HCT116 (cell line): ENCODE measurements at regions not wholly inside any gene's neighbourhood (a gene's known extent, or its start where the extent isn't known, plus 50 kb on each side); places are given as distances from the start of the nearest gene placed in this dataset.

Experiments used
- ATAC-seq: fragments of 200-7000 bp; cut with Tn5 transposase; 2 replicates; pipeline ENCODE4 v1.9.1; 2020; ENCODE audit warnings: mild to moderate bottlenecking, moderate library complexity
- BruUV-seq: library from RNA; stranded (reverse); fragments of 400-500 nt; replicated peaks from 2 replicates; lab custom pipeline; 2021; lab: Mats Ljungman, UMichigan
- CTCF ChIA-PET: fragments of 300-600 bp; sonication (Branson Sonifier 250); formaldehyde crosslinking; loops from one replicate; lab custom pipeline; 2021; ENCODE audit warnings: antibody characterized with exemption; lab: Charles Lee
- POLR2A ChIA-PET: fragments of 300-600, 350-600 bp; sonication (Branson Sonifier 250); formaldehyde crosslinking; loops from one replicate; lab custom pipeline; 2021; ENCODE audit warnings: antibody characterized with exemption; lab: Charles Lee
- RAD21 ChIA-PET, 2 experiments: fragments of 300-600 bp; sonication (Branson Sonifier 250); formaldehyde crosslinking; loops; one replicate each; lab custom pipeline; 2023; ENCODE audit warnings: low total read pairs in 2 of 2; ENCODE audit not compliant: uncharacterized antibody in 2 of 2, unreplicated experiment in 2 of 2, low non-redundant PET in 1 of 2; lab: Charles Lee
- DNase-seq: peaks from one replicate; pipeline ENCODE4 v3.0.0-alpha.2; 2010; ENCODE audit warnings: low read depth, low spot score
- H2AFZ ChIP-seq: fragments of 200-600 bp; shearing (Covaris generic), sonication (generic); 2 replicates; pipeline ENCODE4 v1.6.1; 2017; ENCODE audit warnings: low read depth, mixed run types, mixed read lengths, antibody characterized with exemption, low read length; ENCODE audit not compliant: poor library complexity, severe bottlenecking
- H3K27ac ChIP-seq: 2 replicates; pipeline ENCODE4 v1.5.1; 2012; ENCODE audit warnings: low read depth, low read length
- H3K27me3 ChIP-seq: fragments of 200-600 bp; sonication (generic); 2 replicates; pipeline ENCODE4 v1.6.1; 2016; ENCODE audit warnings: mixed run types, low read length, mixed read lengths; ENCODE audit not compliant: insufficient read depth
- H3K36me3 ChIP-seq, 2 experiments: fragments of 200-500 bp in 1 of 2; fragments of 200-600 bp in 1 of 2; sonication (Bioruptor generic) in 1 of 2; sonication (generic) in 1 of 2; 2 replicates each; pipeline versions ENCODE4 v1.5.1 to v1.6.1; 2014 to 2016; ENCODE audit warnings: low read length in 2 of 2, inconsistent platforms in 1 of 2, mixed read lengths in 1 of 2, mixed run types in 1 of 2; ENCODE audit not compliant: insufficient read depth in 2 of 2, control insufficient read depth in 1 of 2
- H3K4me1 ChIP-seq, 2 experiments: fragments of 200-600 bp in 1 of 2; sonication (generic) in 1 of 2; 2 replicates each; pipeline versions ENCODE4 v1.5.1 to v1.6.1; 2012 to 2017; ENCODE audit warnings: low read length in 2 of 2, inconsistent platforms in 1 of 2, mild to moderate bottlenecking in 1 of 2, mixed read lengths in 1 of 2, mixed run types in 1 of 2, moderate library complexity in 1 of 2; ENCODE audit not compliant: insufficient read depth in 2 of 2, control insufficient read depth in 1 of 2
- H3K4me2 ChIP-seq: fragments of 200-600 bp; sonication (generic); 2 replicates; pipeline ENCODE4 v1.6.1; 2017; ENCODE audit warnings: mixed run types, low read length, mixed read lengths
- H3K4me3 ChIP-seq, 2 experiments: fragments of 200-600 bp in 1 of 2; sonication (generic) in 1 of 2; replicated peaks in 1 of 2; 2 replicates each; pipeline ENCODE4 v1.5.1; 2011 to 2016; ENCODE audit warnings: low read length in 2 of 2, control low read depth in 1 of 2, low read depth in 1 of 2, mild to moderate bottlenecking in 1 of 2, mixed read lengths in 1 of 2, mixed run types in 1 of 2
- H3K79me2 ChIP-seq: fragments of 200-600 bp; sonication (generic); 2 replicates; pipeline ENCODE4 v1.6.1; 2017; ENCODE audit warnings: mild to moderate bottlenecking, mixed run types, low read length, moderate library complexity, mixed read lengths; ENCODE audit not compliant: insufficient read depth
- H3K9ac ChIP-seq: fragments of 200-600 bp; sonication (generic); 2 replicates; pipeline ENCODE4 v1.6.1; 2016; ENCODE audit warnings: low read length, mixed read lengths
- H3K9me2 ChIP-seq: fragments of 200-600 bp; sonication (generic), shearing (Covaris generic); 2 replicates; pipeline ENCODE4 v1.6.1; 2017; ENCODE audit warnings: mixed run types, mild to moderate bottlenecking, moderate library complexity; ENCODE audit not compliant: insufficient read depth
- H3K9me3 ChIP-seq, 2 experiments: fragments of 200-500 bp in 1 of 2; fragments of 200-600 bp in 1 of 2; sonication (Bioruptor generic) in 1 of 2; sonication (generic) in 1 of 2; 2 replicates each; pipeline ENCODE4 v1.6.1; 2014 to 2017; ENCODE audit warnings: low read length in 2 of 2, mixed read lengths in 2 of 2, inconsistent platforms in 1 of 2, low read depth in 1 of 2, mild to moderate bottlenecking in 1 of 2, mixed run types in 1 of 2, moderate library complexity in 1 of 2; ENCODE audit not compliant: control insufficient read depth in 1 of 2, insufficient read depth in 1 of 2
- H4K20me1 ChIP-seq: fragments of 200-600 bp; sonication (generic), shearing (Covaris generic); 2 replicates; pipeline ENCODE4 v1.6.1; 2017; ENCODE audit warnings: mixed run types, mild to moderate bottlenecking, moderate library complexity; ENCODE audit not compliant: insufficient read depth
- ATF3 ChIP-seq: IDR thresholded peaks from 2 replicates; pipeline ENCODE4 v1.6.1; 2012
- CBX3 ChIP-seq: IDR thresholded peaks from 2 replicates; pipeline ENCODE4 v1.6.1; 2012; ENCODE audit warnings: low read depth
- CEBPB ChIP-seq: IDR thresholded peaks from 2 replicates; pipeline ENCODE4 v1.6.1; 2012; ENCODE audit warnings: low read depth
- ELF1 ChIP-seq: IDR thresholded peaks from 2 replicates; pipeline ENCODE4 v1.6.1; 2012; ENCODE audit warnings: low read depth, borderline replicate concordance
- EZH2 ChIP-seq: fragments of 200-600 bp; sonication (generic); IDR thresholded peaks from 2 replicates; pipeline ENCODE4 v1.6.1; 2017; ENCODE audit warnings: antibody characterized with exemption, mixed run types
- FOSL1 ChIP-seq: IDR thresholded peaks from 2 replicates; pipeline ENCODE4 v1.6.1; 2012; ENCODE audit warnings: low read depth
- JUND ChIP-seq: IDR thresholded peaks from 2 replicates; pipeline ENCODE4 v1.6.1; 2012
- POLR2A ChIP-seq: IDR thresholded peaks from 2 replicates; pipeline ENCODE4 v1.7.0; 2011; ENCODE audit warnings: borderline replicate concordance; ENCODE audit not compliant: insufficient read depth, insufficient read length; ENCODE audit errors: extremely low read depth
- SIN3A ChIP-seq: IDR thresholded peaks from 2 replicates; pipeline ENCODE4 v1.6.1; 2012; ENCODE audit warnings: low read depth
- YY1 ChIP-seq: IDR thresholded peaks from 2 replicates; pipeline ENCODE4 v1.6.1; 2011; ENCODE audit warnings: low read length, low read depth, moderate library complexity, mild to moderate bottlenecking; ENCODE audit not compliant: insufficient replicate concordance; ENCODE audit errors: extremely low read depth
- ZFX ChIP-seq: fragments of 450-650 bp; IDR thresholded peaks from 2 replicates; pipeline ENCODE4 v1.6.1; 2017
- intact Hi-C: fragments of 100-400 bp; cut with micrococcal nuclease; formaldehyde crosslinking; loops from 2 replicates; pipeline ENCODE4 v1.10.0; 2022
- TF ChIP-seq, protein P1 (sequence below): IDR thresholded peaks from 2 replicates; pipeline ENCODE4 v1.6.1; 2012
- TF ChIP-seq, protein P2 (sequence below), 3 experiments: fragments of 200-600 bp in 1 of 3; sonication (generic) in 1 of 3; IDR thresholded peaks in 2 of 3; conservative IDR thresholded peaks in 1 of 3; 2 replicates each; pipeline ENCODE4 v1.5.1; 2012 to 2017; ENCODE audit warnings: low read depth in 2 of 3, low read length in 2 of 3, antibody characterized with exemption in 1 of 3, borderline replicate concordance in 1 of 3, control low read depth in 1 of 3, mild to moderate bottlenecking in 1 of 3, mixed read lengths in 1 of 3, mixed run types in 1 of 3, moderate library complexity in 1 of 3; ENCODE audit not compliant: insufficient read depth in 1 of 3
- TF ChIP-seq, protein P3 (sequence below): IDR thresholded peaks from 2 replicates; pipeline ENCODE4 v1.6.1; 2012; ENCODE audit warnings: low read depth

DNA sequence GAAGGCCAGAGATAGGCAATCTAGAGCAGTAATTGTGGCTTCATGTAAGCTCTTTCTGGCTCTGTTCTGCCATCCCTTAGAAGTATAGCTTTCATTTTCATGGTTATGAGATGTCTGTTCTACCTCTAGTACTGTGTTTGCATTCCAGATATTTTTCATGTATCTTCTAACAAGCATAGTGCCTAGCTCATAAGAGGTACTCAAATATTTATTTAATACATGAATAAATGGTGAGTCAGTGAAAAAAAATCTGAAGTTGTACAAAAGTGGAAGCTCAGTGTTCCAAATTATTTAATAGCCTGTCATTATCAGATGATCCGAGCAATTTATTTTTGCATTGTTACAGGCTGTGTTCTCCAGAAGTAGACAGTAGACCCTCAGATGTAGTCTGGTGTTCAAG lies 64.3 kb downstream of the OXSM start:
- no peaks in the 10 kb centered on the region for H3K79me2 ChIP-seq
- no peak overlapping the region for H3K4me3 ChIP-seq
- ATAC-seq: no peak
- no peak overlapping the region for H3K9ac ChIP-seq
- CTCF ChIA-PET: interaction anchor here (2.1 kb wide), 1 partner anchor 206 kb away, joined by 10 read pairs; no protein-coding TSS in a partner anchor
- no peak overlapping the region for H3K4me2 ChIP-seq
- H3K4me1 ChIP-seq: no peaks in the 10 kb centered on the region
- intact Hi-C loops: no loop called here
- no peak overlapping the region for H3K27ac ChIP-seq
- TF ChIP-seq ELF1: no peak
- TF ChIP-seq, protein P1, sequence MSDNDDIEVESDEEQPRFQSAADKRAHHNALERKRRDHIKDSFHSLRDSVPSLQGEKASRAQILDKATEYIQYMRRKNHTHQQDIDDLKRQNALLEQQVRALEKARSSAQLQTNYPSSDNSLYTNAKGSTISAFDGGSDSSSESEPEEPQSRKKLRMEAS: no peak
- no peak for TF ChIP-seq JUND
- TF ChIP-seq CBX3: no peak
- TF ChIP-seq POLR2A: no peak
- TF ChIP-seq EZH2: no peak
- no peak for TF ChIP-seq SIN3A
- no peak for TF ChIP-seq FOSL1
- TF ChIP-seq, all 23 proteins: peak for 0
- no peak overlapping the region for H2AFZ ChIP-seq
- ChIA-PET POLR2A (interaction anchor here (0.7 kb wide), 1 partner anchor 71 kb away, joined by 3 read pairs; the partner anchor contains the start of gene NGLY1), RAD21 (no interaction called here)
- DNase-seq: no peak
- no peaks in the 10 kb centered on the region for H4K20me1 ChIP-seq
- no peaks in the 10 kb centered on the region for H3K9me3 ChIP-seq
- H3K36me3 ChIP-seq: no peaks in the 10 kb centered on the region
- BruUV-seq: no TSS peak
- H3K27me3 ChIP-seq: no peaks in the 10 kb centered on the region
- H3K9me2 ChIP-seq: no peaks in the 10 kb centered on the region

DNA sequence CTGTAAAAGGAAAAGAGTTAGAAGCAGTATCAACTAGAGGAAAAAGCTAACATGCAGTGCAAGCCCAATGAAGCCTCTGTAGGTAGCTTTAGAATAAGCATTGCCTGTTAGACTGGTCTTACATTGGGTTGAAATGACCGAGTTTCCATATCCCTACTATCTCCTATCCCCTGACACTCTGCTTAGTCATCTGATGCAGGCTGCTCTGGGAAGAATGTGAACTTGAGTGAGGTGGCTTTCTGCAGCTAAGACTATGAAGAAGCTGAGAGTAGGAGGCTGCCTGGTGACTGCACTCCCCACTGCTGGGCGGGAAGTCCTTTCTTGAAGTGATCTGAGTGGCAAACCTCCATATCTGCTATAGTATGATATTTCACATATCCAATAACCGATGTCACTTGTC lies 64.7 kb downstream of the OXSM start:
- no peaks in the 10 kb centered on the region for H3K9me2 ChIP-seq
- intact Hi-C loops: no loop called here
- no peaks in the 10 kb centered on the region for H3K9me3 ChIP-seq
- no peaks in the 10 kb centered on the region for H3K79me2 ChIP-seq
- no TSS peak for BruUV-seq
- no peak overlapping the region for H2AFZ ChIP-seq
- TF ChIP-seq, protein P2, sequence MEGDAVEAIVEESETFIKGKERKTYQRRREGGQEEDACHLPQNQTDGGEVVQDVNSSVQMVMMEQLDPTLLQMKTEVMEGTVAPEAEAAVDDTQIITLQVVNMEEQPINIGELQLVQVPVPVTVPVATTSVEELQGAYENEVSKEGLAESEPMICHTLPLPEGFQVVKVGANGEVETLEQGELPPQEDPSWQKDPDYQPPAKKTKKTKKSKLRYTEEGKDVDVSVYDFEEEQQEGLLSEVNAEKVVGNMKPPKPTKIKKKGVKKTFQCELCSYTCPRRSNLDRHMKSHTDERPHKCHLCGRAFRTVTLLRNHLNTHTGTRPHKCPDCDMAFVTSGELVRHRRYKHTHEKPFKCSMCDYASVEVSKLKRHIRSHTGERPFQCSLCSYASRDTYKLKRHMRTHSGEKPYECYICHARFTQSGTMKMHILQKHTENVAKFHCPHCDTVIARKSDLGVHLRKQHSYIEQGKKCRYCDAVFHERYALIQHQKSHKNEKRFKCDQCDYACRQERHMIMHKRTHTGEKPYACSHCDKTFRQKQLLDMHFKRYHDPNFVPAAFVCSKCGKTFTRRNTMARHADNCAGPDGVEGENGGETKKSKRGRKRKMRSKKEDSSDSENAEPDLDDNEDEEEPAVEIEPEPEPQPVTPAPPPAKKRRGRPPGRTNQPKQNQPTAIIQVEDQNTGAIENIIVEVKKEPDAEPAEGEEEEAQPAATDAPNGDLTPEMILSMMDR (IDR thresholded peaks at IDR 0.05 in 2 of 3, conservative IDR thresholded peaks at IDR 0.05 in 1 of 3; ENCODE audit: borderline replicate concordance in 1 of 3, insufficient read depth in 1 of 3, low read depth in 2 of 3, low read length in 2 of 3): no peak
- no peak for TF ChIP-seq CEBPB
- no peak for TF ChIP-seq FOSL1
- no peak for TF ChIP-seq JUND
- TF ChIP-seq, protein P3, sequence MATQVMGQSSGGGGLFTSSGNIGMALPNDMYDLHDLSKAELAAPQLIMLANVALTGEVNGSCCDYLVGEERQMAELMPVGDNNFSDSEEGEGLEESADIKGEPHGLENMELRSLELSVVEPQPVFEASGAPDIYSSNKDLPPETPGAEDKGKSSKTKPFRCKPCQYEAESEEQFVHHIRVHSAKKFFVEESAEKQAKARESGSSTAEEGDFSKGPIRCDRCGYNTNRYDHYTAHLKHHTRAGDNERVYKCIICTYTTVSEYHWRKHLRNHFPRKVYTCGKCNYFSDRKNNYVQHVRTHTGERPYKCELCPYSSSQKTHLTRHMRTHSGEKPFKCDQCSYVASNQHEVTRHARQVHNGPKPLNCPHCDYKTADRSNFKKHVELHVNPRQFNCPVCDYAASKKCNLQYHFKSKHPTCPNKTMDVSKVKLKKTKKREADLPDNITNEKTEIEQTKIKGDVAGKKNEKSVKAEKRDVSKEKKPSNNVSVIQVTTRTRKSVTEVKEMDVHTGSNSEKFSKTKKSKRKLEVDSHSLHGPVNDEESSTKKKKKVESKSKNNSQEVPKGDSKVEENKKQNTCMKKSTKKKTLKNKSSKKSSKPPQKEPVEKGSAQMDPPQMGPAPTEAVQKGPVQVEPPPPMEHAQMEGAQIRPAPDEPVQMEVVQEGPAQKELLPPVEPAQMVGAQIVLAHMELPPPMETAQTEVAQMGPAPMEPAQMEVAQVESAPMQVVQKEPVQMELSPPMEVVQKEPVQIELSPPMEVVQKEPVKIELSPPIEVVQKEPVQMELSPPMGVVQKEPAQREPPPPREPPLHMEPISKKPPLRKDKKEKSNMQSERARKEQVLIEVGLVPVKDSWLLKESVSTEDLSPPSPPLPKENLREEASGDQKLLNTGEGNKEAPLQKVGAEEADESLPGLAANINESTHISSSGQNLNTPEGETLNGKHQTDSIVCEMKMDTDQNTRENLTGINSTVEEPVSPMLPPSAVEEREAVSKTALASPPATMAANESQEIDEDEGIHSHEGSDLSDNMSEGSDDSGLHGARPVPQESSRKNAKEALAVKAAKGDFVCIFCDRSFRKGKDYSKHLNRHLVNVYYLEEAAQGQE: no peak
- no peak for TF ChIP-seq ATF3
- TF ChIP-seq YY1: no peak
- TF ChIP-seq ZFX: no peak
- TF ChIP-seq, protein P1: no peak
- no peak overlapping the region for H3K4me3 ChIP-seq
- CTCF ChIA-PET: interaction anchor here (2.1 kb wide), 1 partner anchor 206 kb away, joined by 10 read pairs; no protein-coding TSS in a partner anchor
- H3K9ac ChIP-seq: no peak overlapping the region
- no peak overlapping the region for H3K27ac ChIP-seq
- POLR2A ChIA-PET: interaction anchor here (0.7 kb wide), 1 partner anchor 71 kb away, joined by 3 read pairs; the partner anchor contains the start of gene NGLY1
- H3K36me3 ChIP-seq: no peaks in the 10 kb centered on the region
- ATAC-seq (no peak; the same call in 1 of the 2 replicates), DNase-seq (no peak)
- H3K4me2 ChIP-seq: no peak overlapping the region
- no peaks in the 10 kb centered on the region for H3K4me1 ChIP-seq
- RAD21 ChIA-PET: no interaction called here
- H4K20me1 ChIP-seq: no peaks in the 10 kb centered on the region
- no peaks in the 10 kb centered on the region for H3K27me3 ChIP-seq
